NB4 (cell line): ENCODE measurements at regions not wholly inside any gene's neighbourhood (a gene's known extent, or its start where the extent isn't known, plus 50 kb on each side); places are given as distances from the start of the nearest gene placed in this dataset.

Experiments used
- MYC ChIP-seq: IDR thresholded peaks from 2 replicates; pipeline ENCODE4 v1.6.1; 2011; ENCODE audit warnings: low read depth, low read length
- POLR2A ChIP-seq: IDR thresholded peaks from 2 replicates; pipeline ENCODE4 v1.6.1; 2011; ENCODE audit warnings: mild to moderate bottlenecking; ENCODE audit not compliant: insufficient read length; ENCODE audit errors: extremely low read depth
- TF ChIP-seq, protein P1 (sequence below): IDR thresholded peaks from one replicate; pipeline ENCODE4 v1.5.1; 2012; ENCODE audit warnings: low read depth, low read length

DNA sequence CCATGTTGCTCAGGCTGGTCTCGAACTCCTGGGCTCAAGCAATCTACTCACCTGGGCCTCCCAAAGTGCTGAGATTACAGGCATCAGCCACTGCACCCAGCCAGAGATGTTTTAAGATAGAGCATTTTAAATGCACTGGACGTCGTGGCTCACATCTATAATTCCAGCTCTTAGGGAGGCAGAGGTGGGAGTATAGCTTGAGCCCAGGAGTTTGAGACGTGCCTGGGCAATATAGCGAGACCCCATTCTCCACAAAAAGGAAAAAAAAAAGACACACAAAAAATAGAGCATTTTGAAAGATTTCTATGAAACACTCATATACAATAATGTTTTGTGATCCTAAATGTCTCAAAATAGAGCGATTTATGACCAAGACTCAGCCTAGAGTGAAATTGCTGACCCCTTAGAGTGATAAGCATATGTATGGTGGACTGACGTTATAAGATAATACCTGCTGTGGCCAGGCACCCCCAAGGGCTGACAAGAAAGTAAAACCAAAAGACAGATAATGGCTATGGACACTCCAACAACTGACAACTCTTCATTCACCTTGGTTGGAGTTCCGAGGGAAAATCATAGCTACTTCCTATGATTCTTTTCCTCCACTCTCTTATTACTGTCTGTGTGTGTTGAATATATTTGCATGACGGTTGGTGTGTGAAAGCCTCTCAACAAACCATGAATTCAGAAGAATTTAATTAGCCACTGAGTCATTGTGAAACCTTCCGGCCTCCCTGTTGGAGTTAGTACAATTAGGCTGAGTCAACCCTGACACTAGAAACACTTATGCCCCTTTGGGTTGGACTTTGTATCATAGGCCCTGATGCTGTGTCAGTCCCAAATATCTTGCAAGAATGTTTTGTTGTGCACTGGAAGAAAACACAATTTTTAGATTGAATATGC is 526.5 kb upstream of the NUDT12 start:
- TF ChIP-seq, protein P1, sequence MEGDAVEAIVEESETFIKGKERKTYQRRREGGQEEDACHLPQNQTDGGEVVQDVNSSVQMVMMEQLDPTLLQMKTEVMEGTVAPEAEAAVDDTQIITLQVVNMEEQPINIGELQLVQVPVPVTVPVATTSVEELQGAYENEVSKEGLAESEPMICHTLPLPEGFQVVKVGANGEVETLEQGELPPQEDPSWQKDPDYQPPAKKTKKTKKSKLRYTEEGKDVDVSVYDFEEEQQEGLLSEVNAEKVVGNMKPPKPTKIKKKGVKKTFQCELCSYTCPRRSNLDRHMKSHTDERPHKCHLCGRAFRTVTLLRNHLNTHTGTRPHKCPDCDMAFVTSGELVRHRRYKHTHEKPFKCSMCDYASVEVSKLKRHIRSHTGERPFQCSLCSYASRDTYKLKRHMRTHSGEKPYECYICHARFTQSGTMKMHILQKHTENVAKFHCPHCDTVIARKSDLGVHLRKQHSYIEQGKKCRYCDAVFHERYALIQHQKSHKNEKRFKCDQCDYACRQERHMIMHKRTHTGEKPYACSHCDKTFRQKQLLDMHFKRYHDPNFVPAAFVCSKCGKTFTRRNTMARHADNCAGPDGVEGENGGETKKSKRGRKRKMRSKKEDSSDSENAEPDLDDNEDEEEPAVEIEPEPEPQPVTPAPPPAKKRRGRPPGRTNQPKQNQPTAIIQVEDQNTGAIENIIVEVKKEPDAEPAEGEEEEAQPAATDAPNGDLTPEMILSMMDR = no peak
- no peak for TF ChIP-seq POLR2A
- TF ChIP-seq MYC = no peak
